GM19395 (cell line): ENCODE measurements at regions not wholly inside any gene's neighbourhood (a gene's known extent, or its start where the extent isn't known, plus 50 kb on each side); places are given as distances from the start of the nearest gene placed in this dataset.
"Not testable (repeated sequence)": the region's sequence is repeated elsewhere in the genome, so short reads cannot be mapped to it uniquely, and the experiment has no call there.

Experiments
- ATAC-seq: cut with Tn5 transposase; IDR thresholded peaks from one replicate; pipeline ENCODE4 v1.9.1; 2021; ENCODE audit warnings: mild to moderate bottlenecking, moderate library complexity; ENCODE audit not compliant: unreplicated experiment

DNA sequence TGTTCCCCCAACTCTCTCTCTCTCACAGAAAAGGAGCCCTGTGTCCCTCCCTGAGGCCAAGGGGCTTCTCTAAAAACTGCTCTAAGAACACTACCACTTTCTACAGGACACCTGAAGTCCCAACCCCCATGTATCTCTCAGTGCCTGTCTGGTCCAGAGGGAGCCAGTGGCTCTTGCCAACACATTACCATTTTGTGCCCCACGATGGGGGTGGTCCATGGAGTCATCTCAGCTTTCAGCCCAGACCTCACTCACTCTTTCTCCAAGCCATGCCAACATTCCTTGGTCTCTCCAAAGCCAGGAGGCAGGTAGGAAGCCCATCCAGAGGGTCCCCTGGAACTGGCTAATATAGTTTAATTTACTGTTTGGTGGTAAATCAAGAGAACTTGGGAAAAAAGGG lies 962.1 kb upstream of the DEFB115 start:
- not testable (repeated sequence) for ATAC-seq

DNA sequence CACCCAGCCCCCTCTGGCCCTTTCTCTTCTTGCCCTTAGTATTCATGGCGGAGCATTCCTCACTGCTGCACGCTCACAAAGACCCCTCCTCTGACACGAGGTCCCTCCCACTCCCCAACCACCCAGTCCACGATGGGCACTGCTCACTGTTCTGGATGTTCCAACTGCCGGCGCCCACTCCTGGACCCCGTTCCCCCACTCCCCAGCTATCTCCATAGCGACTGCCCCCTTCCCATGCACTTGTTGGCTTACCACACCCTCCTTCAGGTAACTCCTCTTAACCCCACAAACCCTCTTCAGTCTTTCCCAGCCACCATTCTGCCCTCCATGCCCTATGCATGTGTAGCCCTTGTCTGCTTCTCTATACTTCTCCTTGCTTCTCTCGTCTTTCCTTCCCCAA lies 961.5 kb upstream of the DEFB115 start:
- ATAC-seq = not testable (repeated sequence)

DNA sequence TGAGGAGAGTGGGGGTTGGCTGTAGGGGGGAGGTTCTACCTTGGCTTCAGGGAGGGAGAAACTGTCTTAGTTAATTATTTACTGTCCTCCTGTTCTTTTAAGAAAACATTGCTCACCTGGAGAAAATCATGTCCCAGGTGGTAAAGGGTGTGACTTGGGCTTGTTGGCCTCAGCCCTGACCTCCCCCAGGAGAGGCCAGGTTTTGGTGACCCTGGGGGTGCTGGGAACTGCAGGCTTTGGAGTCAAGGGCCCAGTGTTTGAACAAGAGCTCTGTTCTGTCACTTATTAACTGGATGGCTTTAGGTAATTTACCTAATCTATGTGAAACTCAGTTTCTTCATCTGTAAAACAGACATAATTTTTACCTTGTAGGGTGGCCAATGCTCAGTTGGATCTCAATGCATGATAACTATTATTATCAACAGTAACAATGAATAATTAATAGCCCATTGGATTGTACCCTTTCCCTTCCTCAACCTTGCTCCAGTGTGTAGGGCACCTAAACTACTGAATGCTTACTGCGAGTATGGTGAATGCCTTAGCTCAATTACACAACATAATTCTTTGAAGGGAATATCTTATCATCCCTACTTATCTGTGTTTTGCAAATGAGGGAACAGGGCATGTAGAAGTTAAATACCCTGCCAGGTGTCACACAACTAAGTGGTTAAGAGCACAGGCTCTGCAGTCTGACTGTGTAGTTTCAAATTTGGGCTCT lies 959.4 kb upstream of the DEFB115 start:
- not testable (repeated sequence) for ATAC-seq

DNA sequence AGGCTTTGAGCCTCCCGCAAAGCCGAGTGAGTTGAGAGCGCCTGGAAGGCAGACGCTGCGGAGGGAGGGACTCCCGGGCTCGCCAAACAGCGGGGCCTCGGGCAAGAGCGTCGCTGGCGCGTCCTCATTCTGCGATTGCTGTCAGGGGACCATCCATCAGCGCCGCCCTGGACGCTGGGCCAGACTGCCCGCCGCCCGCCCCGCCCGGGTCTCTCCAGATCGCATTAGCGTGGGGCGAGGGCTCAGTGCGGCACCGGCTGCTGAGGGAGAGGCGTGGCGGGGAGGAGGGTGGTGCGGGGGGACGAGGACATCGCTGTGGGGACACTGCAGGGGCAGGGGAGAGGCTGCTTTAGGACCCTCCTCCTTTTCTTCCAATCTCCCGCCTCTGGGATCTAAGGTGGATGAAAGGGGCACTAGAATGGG lies 957.2 kb upstream of the DEFB115 start:
- not testable (repeated sequence) for ATAC-seq

DNA sequence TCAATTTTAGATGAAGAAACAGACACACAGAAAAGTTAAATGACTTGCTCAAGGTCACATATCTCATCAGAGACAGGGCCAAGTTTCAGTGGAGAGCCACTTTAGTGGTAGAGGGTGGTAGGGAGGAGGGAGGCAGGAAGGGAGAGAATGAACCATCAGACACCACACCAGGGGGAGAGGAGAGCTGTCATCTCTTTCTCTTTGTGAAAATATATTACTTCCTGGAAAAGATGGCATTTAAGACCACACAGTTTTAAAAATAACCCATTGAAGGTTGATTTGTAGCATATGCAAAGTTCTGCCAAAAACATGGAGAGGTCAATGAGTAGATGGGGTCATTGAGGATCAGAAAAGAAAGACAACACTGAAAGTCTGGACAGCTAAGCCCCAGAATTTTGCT lies 954.7 kb upstream of the DEFB115 start:
- ATAC-seq = not testable (repeated sequence)

DNA sequence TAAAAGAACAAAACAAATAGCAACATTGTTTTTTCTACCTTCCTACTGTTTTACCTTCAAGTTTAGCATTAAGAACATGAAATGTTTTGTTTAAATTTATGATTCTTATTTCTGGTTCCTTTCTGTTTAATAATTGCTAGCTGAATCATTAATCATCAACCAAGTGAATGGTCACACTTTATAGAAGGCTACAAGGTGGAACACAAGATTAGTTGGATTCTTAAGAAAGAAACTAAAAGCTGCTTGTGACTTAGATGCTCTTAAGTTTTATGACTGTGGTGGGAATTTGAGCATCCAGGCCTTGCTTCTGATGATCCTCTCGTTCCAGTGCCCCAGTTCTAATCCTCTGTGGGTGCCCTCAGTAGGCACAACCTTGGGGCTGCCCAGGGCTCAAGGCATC lies 947.5 kb upstream of the DEFB115 start:
- ATAC-seq = not testable (repeated sequence)

DNA sequence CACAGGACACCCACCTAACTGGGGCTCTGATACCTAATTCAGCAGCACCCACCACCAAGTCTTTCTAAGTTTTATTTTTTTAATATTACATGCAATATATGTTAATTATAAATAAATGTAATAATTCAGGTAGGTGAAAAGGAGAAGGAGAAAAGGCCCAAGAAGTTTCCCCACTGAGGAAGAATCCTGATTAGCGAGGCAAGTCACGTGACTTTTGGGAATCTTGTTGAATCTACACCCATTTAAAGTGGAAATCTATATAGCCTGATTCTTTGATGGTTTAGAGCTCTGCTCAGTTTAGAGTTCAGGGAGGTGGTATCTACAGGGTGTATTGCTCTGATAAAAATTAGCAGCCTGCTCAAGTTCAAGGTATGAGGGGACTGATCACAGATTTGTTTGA lies 947.1 kb upstream of the DEFB115 start:
- ATAC-seq = not testable (repeated sequence)

DNA sequence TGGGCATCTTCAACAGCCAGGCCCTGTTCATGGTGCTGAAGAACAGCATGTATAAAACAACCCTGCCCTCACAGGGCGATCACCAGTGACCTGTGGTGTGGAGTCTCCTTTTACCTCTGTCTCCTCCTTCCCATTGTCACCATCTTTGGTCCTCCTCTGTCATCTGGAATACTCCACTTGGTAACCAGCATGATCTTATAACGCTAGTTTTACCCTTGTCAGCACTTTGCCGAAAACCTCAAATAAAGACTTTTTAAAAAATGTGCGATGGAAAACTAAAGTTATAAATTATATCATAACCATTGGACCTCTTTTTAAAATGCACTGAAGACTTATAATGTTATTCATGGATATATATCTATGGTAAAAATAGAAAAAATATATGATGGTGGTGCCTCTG lies 945.2 kb upstream of the DEFB115 start:
- ATAC-seq = not testable (repeated sequence)

DNA sequence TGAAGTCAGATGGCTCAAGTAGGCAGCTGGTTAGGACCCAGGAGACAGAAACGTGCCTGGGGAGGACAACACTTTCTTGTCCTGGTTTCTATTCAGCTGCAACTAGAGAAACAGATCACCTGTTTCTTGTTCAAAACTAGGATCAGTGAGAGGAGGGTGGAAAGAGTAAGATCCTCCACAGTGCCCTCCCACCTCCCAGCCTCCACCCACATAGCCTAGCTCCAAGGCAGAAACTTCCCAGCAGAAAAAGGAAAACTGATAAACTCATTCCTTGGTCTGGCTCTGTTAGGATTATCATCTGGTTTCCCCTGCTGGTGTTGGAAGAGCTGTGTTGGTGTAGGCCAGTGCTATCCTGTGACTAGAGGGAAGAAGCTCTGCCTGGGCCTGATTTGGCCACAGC lies 943.8 kb upstream of the DEFB115 start:
- not testable (repeated sequence) for ATAC-seq

DNA sequence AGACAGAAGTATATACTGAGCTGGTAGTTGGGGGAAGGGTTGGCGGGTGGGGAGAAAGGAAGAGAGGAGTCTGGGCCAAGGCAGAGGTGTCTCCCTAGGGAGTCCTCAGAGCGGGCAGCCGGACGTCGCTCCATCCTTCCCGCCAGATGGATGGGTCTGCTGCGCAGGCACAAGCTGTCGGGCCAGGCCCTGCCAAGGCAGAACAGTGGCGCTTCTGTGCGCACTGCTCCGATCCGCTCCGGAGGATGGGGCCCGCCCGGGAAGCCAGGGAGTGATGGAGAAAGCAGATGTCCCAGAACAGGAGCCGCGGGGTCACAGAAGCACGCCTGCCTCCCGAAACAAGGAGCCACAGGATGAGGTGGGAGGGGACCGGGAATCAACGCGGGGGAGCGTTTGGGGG lies 941.4 kb upstream of the DEFB115 start:
- ATAC-seq = not testable (repeated sequence)

DNA sequence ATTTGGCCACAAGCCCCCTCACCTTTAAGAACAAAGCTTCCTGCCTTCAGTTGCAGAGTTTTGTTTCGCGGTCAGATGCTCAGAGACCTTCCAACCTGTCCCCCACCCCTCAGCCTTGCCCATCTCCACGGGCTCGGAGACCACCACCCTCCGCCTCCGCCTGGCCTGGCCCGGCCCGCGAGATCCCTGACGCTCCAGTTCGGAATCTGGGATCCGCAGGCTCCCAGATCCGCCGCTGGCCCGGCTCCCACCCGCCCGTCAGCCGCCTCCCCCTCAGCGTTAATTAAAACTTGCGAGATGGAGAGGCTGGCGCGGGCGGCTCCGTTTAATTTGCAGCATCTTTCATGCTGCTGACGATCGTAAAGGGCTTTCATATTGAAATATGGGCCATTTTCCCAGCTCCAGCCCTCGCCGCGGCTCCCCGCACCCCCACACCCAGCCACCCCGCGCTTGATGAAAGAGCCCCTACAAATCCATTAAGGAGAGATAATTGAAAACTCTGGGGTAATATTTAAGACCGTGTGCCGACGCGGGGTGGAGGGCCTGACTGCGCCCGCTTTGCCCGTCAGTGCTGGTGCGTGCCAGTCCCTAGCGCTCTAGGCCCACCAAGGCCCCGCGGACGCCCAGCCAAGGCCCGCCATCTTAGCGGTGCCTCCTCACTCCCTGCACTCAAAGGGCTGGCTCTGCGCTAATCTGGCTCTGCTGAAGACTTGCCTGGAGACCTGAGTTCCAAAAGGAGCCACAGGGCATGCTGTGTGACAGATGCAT lies 940.7 kb upstream of the DEFB115 start:
- ATAC-seq = not testable (repeated sequence)

DNA sequence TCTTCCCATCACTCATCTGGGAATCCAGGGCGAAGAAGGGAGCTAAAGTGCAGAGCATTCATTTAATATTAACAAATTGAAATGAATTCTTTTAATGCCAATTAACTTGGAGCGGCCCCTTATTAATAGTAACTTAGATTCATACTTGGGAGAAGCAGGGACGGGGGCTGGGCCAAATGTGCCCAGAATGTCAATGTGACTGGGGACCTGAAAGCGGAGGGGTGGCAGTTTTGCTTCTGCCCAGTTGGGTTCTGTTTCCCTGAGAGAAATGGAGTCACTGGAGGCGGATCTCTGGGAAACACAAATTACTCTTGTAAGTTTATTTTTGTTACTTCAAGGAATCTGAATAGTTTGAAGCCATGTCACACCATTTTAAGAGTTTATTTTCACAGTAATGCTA lies 923.7 kb upstream of the DEFB115 start:
- not testable (repeated sequence) for ATAC-seq

DNA sequence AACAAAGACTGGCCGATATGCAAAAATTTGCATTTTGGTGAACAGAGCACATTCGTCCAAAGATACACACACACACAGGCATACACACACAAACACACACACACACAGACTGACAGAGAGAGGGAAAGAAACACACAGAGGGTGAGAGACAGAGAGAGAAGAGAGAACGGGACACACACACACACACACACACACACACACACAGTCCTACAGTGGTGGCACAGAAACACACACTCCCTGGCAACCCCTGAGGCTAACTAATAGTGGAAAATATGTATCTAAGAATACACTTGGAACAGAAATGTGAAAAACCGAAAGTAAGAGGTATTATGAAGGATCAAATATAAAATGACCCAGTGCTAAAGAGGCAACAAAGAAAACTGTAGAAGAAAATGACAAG lies 919.9 kb upstream of the DEFB115 start:
- ATAC-seq = not testable (repeated sequence)

DNA sequence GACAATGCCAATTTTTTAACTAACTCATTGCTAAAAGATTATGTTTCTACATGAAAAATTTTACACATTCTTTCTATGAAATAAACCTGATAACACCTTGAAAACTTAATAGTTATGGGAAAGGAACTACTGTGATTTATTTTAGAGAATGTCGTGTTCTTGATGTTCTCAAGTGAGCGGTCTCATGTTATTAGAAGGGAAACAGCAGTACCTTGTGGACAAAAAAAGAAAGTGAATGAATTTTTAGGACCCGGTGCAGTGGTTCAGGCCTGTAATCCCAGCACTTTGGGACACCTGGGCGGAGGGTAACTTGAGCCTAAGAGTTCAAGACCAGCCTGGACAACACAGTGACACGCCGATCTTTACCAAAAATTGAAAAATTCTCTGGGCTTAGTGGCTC lies 908.5 kb upstream of the DEFB115 start:
- ATAC-seq = not testable (repeated sequence)

DNA sequence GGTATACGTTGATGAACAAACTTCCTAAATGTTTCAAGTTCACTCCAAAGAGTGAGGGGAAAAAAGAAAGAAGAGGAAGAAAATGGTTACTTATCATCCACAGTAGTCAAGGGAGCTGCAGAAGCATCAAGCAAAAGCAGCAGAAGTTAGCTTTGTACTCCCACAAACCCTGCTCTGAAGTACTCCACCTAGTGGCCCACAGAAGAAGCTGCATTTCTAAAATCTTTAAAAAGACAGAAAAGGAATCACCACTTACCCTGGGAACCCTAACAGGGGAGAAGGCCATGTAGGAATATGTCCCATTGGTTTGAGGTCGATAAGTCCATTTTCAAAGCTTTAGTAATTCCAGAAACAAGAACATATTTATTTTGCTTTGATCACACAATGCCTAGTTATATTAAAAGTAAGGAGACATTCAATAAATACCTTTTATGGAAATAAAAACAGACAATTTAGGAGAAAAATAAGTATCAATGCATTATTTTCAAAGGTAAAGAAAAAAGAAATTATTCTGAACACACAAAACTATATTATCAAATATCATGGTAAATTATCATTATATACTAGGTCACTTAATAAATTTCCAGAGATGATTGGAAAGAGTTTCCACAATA lies 900.5 kb upstream of the DEFB115 start:
- ATAC-seq = not testable (repeated sequence)

DNA sequence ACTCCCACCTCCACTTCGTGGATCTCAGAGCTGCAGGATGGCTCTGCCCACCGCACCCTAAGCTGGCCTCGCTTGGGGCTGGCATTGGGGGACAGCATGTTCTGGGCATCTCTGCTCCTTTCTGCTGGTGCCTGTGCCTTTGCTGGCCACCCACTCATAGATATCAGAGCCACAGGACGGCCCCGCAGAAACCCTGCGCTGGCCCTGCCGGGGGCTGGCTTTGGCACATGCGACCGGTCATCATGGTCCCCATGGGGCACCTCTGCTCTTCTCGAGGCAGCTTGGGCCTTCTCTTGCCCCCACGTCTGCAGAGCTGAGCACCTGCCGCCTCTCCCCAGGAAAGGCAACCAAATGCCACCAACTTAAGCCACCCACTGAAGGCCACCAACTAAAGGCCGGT lies 895.7 kb upstream of the DEFB115 start:
- not testable (repeated sequence) for ATAC-seq

DNA sequence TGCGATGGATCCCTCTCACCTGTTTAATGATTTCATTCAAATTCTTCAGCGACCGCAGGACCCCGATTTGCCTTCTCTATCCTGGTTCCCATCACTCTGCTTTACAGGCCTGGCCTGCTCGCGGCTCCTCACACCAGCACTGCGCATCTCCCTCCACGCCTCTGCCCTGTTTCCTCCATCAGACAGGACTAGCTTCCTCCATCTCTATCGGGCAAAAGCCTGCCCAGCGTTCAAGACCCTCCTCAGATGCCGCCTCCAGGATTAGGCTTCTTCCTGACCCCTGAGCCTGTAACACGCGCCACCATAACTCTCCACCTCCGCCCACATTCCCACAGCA lies 881.1 kb upstream of the DEFB115 start:
- not testable (repeated sequence) for ATAC-seq

DNA sequence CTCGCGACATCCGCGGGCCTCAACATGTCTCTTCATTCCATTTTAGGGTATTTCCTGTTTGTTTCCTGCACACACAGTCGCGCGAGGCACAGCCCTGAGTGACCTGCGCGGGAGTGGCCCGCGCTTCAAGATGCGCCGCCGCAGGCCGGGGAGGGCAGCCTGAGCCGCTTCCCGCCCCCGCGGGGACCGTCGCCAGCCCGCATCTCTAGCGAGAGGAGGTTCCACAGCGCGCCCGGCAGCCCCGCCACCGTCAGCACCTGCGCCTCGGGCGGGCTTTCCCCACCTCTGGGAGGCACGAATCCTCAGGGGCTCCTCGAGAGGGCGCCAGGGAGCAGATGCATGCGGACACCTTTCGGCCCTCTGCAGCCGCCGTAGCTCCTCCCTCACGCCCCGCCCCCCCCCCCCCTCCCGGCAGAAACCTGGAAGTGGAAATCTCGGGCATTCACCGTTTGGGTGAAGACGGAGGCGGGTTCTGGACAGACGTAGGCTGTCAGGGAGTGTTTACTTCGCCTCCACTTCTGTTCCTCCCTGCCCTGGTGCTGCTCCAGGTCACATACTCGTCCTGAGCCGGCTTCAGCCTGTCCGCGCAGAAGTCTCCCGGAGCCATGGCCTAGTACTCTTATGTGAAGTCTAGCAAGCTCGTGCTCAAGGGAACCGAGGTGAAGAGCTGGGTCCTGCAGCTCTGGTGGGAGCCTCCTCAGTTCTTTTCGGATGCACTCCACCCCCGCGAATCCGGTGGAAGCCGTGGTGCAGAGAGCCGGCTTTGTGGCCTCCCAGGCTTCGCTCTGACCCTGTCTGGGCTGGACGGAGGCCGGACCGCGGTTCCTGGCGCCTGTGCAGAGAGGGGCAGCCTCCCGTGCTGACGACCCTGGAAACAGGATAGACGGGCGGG lies 880.5 kb upstream of the DEFB115 start:
- ATAC-seq = peak; percentile 83

DNA sequence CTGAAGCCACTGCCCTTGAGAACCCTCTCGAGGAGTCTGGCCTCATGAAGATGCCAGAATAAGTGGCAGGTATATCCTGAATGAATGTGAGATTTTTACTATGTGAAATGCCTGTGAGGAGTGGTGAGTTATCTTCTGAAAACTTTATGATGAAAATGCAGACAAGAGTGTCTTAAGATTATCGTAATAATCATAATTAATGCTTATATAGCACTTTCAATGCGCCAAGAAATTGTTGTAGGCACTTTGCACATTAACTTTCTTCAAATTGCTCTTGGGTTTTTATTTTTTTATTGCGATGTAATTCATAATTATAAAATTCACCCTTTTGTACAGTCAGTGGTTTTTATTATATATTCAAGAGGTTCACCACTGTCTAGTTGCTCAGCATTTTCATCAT lies 879.1 kb upstream of the DEFB115 start:
- not testable (repeated sequence) for ATAC-seq

DNA sequence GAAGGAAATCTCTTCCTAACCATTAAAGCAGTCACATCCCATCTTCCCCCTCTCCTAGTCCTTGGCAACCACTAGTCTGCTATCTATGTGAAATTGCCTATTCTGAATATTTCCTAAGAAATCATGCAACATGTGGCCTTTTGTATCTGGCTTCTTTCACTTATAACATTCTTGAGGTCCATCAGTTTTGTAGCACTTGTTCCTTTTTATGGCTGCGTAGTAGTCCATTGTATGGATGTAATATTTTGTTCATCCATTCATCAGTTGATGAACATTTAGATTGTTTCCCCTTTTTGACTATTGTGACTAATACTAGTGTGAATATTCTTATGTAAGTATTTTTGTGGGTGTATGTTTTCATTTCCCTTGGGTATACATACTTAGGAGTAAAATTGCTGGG lies 878.7 kb upstream of the DEFB115 start:
- not testable (repeated sequence) for ATAC-seq

DNA sequence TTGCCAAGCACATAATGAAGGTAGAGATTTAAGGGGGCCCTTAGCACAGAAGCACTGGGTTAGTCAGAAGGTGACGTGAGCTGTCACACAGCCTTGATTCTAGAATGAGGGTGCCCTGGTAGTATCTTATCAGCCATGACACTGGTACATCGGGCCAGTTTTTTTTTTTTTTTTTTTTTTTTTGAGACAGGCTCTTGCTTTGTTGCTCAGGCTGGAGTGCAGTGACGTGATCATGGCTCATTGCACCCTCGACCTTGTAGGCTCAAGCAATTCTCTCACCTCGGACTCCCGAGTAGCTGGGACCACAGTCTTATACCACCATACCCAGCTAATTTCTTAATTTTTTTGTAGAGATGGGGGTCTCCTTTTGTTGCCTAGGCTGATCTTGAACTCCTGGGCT lies 872.6 kb upstream of the DEFB115 start:
- not testable (repeated sequence) for ATAC-seq
